NCI-H345 treated with DMSO at 0.1 percent for 48 hours (cell line): ENCODE measurements at regions not wholly inside any gene's neighbourhood (a gene's known extent, or its start where the extent isn't known, plus 50 kb on each side); places are given as distances from the start of the nearest gene placed in this dataset.
A peak's percentile ranks its signal among the peaks of the same experiment; 100 is the strongest.

Experiments used
- DNase-seq: peaks from one replicate; lab custom pipeline; 2025; ENCODE audit not compliant: unreplicated experiment; lab: John Stamatoyannopoulos, UW

DNA sequence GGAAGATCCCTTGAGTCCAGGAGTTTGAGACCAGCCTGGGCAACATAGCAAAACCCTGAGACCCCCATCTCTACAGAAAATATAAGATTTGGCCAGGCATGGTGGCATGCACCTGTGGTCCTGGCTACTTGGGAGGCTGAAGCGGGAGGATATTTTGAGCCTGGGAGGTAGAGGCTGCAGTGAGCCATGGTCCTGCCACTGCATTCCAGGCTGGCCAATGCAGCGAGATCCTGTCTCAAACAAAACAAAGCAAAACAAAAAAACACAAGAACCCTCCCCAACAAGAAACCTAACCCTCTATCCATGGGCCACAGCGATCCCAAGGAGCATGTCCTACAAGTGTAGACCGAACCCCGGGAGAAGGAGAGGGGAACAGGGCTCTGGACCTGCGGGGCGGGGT is 133.3 kb downstream of the MGAT5B start:
- no peak for DNase-seq

DNA sequence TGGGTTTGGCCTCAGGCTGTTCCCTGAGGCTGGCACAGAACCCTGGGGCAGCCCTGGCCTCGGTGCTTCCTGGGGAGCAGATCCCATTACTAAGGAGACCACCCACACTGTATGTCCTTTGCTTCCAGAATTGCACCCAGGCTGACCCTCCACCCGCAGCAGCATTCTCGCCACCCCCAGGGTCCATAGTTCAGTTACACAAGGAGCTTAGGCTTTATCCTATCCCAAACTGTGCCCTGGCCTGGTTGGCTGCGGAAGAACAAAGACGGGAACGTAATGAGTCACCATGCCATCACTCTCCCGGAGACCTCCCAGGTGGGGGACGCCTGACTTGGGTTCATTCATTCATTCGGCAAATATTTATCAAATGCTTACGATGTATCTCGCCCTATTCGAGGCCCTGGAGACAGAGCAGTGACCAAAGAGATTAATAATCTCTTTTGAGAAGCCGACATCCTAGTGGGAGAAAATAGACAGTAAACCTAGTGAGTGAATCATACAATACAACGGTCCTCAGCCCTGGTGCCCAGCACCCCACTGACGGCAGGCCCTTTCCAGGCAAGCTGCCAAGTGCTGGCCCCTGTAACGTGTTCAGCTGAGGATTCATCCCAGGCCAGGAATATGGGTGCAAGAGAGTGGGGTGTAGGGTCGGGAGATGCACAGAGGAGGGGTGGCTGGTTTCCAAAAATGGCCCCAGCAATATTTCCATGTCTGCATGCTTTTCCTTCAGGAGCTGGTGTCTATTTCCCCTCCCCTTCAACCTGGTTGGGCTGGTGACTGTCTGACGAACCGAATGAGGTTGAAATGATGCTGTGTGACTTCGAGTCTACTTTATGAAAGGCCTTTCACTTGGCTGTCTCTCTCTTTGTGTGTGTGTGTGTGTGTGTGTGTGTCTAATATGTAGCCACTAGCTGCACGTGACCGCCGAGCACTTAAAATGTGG is 134.2 kb downstream of the MGAT5B start:
- no peak for DNase-seq

DNA sequence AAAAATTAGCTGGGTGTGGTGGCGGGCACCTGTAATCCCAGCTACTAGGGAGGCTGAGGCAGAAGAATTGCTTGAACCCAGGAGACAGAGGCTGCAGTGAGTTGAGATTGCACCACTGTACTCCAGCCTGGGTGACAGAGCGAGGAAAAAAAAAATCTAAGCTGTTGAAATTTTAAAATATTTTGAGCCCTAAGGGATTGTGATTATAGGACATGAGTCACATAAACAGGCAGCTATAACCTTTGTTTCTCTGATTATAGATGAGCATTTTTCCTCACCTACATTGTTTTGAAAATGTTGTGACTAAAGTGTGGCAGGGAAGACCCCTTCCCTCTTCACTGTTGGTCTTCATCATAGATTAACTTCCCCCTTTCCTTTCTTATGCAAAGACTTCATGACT is 135.5 kb downstream of the MGAT5B start:
- DNase-seq = no peak

DNA sequence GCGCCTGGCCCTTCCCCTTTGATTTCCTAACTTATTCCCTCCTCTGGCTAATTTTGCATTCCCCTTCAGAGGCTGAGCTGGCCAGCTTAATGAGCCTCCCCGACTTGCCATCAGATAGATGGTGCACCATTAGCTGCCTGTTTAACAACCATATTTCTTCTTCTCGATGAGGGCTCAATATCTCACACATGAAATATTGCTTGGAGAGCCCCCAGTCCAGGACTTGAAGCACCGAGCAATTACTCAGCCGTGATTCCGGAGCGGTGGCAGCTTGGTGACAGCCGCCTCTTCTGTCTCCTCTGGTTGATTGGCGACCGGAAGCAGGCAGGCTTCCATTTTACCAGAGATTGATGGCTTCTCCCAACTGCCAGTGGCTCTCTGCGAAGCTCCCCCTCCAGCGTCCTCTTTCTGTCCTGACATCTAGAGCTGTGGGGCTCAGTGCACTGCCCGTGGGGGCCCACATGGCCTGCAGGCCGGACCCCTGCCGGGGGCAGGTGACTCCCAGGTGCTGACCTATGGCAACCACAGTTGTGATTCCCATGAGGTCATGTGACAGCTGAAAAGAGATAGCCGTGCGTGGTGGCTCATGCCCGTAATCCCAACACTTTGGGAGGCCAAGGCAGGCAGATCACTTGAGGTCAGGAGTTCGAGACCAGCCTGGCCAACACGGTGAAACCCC is 133.7 kb upstream of the SEC14L1 start:
- DNase-seq = no peak

DNA sequence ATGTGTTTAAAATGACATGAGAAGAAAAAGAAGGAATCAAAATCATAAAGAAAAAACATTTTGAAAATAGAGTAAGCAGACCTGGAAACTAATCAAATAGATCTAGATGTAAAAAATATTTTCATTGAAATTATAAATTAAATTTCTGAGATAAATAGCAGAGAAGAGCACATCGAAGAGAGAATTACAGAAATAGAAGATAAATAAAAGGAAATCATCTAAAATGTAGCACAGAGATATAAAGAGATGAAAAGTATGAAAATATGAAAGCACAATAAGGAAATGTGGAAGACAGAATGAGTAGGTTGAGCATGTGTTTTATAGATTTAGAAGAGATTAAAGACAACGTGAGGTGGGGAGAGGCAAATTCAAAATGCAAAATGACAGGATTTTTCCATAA is 130.9 kb upstream of the SEC14L1 start:
- no peak for DNase-seq

DNA sequence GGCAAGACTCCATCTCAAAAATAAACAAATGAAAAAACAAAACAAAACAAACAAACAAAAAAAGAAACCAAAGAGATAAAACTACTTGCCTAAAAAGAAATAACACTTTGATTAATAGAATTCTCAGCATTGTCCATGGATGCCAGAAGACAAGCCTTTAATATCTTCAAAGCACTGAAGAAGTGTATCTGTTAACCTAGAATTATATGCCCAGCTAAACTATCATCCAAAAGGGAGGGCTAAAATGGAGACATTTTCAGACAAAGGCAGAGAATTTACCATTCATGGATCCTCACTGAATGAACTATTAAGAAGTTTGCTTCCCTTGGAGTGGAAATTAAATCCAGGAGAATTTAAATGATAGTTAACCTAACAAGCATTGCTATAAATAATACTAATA is 130.1 kb upstream of the SEC14L1 start:
- no peak for DNase-seq

DNA sequence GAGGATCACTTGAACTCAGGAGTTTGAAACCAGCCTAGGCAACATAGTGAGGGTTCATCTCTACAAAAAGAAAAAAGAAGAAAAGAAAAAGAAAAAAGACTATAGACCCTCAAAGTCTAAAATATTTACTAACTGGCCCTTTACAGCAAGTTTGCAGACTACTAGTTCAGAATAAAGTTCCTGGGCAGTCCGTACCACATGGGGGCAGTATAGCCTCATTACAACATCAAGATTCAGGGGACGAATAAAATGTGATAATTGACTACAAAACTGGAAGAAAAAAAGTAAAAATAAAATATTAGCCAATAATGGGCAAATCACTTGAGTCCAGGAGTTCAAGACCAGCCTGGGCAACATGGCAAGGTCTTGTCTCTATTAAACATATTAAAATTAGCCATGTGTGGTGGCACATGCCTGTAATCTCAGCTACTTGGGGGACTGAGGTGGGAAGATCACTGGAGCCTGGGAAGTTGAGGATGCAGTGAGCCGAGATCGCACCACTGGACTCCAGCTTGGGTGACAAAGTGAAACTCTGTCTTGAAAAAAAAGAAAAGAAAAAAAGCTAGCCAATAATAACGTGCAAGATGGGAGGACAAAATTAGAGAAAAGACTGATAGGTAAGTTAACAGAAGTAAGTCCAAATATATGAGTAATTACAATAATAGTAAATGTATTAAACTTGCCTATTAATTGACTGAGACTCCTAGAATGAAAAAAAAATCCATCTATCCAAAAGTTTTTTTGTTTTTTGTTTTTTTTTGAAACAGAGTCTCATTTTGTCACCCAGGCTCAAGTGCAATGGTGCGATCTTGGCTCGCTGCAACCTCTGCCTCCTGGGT is 129.4 kb upstream of the SEC14L1 start:
- peak; percentile 31 for DNase-seq

DNA sequence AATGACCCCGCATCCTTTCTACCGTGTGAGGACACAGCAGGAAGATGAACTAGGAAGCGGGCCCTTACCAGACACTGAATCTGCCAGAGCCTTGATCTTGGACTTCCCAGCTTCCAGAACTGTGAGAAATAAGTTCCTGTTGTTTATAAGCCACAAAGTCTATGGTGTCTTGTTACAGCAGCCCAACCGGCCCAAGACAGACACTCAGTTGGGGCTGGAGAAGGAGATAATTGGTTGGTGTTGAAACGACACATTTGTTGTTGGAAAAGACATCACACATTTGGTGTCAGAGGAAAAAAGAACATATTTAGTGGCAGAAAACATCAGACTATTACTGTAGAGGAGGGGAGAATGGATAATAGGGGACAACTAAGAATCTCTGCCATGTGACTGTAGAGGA is 122.3 kb upstream of the SEC14L1 start:
- DNase-seq = no peak

DNA sequence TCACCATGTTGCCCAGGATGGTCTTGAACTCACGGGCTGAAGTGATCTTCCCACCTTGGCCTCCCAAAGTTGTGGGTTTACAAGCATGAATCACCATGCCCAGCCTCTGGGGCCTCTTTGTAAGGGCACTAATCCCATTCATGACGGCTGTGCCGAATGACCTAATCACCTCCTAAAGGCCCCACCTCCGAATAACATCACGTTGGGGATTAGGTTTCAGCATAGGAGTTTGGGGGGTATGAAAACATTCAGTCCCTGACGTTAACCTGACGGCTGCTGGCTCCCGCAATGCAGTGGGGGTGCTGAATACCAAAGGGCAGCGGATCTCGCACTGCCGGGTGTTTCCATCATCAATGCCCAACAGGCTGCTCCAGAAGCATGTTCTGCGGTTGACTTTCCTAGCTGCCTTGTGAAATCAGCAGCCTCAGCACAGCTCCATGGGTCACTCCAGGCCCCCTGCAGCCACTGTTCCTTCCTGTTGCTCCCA is 120.8 kb upstream of the SEC14L1 start:
- DNase-seq = no peak

DNA sequence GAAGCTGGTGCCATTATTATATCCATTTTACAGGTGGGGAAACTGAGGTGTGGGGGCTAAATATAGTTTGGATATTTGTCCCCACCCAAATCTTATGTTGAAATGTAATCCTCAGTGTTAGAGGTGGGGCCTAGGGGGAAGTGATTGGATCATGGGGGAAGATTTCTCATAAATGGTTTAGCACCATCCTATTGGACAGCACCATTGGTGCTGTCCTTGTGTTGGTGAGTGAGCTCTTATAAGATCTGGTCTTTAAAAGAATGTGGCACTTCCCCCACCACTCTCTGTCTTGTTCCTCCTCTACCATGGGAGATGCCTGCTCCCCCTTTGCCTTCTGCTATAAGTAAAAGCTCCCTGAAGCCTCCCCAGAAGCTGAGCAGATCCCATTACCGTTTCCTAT is 119.8 kb upstream of the SEC14L1 start:
- no peak for DNase-seq

DNA sequence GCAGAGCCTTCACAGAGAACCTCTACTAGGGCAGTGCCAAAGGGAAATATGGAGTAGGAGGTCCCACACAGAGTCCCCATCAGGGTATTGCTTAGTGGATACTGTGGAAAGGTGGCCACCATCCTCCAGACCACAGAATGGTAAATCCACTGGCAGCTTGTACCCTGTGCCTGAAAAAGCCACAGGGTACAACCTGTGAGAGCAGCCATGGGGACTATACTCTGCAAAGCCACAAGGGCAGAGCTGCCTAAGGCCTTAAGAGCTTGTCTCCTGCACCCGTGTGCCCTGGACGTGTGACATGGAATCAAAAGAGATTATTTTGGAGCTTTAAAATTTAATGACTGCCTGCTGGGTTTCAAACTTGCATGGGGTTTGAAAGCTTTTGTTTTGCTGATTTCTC is 118.0 kb upstream of the SEC14L1 start:
- no peak for DNase-seq

DNA sequence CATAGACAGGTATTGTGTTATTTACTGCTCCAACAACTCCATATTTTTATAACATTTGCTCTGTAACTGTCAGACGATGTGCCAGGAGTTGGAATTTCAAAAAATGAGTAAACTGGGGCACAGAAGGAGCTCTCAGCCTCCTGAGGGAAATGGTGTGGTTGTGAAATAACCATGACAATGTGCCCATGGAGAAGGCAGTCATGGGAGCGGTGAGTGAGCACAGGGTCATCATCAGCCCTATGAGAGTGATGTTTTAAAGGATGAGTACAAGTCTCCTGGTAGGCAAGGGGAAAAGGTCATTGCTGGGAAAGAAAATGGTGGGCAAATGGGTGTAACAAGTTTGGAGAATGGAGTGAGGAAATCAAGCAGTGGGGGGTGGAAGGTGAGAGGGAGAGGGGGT is 115.0 kb upstream of the SEC14L1 start:
- no peak for DNase-seq

DNA sequence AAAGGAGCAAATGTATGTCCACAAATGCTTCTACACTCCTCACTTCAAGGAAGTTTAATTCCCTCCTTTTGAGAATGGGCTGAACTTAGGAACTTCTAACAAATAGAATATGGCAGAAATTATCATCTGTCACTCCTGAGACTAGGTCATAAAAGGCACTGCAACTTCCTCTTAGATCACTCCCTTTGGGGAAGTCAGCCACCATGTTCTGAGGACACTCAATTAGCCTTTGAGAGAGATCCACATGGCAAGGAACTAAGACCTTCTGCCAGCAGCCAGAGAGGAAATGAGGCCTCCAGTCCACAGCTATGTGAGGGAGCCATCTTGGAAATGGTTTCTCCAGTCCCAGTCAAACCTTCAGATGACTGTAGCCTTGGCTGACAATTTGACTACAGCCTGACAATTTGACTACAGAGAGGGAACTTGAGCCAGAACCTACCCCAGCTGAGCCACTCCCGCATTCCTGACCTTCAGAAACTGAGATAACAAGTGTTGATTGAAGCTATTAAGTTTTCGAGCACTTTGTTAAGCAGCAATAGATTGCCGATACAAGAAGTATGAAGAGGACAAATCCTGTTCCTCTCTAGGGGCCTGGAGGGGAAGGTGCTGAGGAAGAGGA is 113.4 kb upstream of the SEC14L1 start:
- no peak for DNase-seq

DNA sequence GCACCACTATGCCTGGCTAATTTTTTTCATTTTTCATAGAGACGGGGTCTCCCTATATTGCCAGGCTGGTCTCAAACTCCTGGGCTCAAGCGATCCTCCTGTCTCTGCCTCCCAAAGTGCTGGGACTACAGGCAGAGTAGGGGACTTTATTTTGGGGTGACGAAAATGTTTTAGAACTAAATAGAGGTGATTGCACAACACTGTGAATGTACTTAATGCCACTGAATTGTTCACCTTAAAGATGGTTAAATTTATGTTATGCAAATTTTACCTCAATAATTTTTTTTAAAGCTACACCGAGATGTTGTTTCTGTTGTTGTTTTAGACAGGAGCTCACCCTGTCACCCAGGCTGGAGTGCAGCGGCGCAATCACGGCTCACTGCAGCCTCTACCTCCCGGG is 111.9 kb upstream of the SEC14L1 start:
- DNase-seq = no peak

DNA sequence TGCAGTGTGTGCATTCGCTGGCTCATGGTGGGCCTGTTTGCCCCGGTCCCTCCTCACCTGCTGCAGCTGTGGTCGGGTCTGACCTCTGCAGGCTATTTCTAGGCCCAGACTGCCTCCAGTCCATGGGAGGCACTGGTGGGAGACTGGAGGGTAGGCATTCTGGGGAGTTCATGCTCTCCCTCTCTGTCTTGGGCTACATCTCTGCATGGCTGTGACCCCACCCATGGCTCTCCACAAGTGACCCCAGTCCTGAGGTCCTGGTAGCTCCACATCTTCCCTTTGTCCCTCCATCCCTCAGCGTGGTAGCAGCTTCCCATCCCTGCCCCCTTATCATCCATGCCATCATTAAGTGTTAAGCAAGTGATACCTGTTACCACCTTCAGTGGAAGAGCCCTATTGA is 107.8 kb upstream of the SEC14L1 start:
- DNase-seq = no peak

DNA sequence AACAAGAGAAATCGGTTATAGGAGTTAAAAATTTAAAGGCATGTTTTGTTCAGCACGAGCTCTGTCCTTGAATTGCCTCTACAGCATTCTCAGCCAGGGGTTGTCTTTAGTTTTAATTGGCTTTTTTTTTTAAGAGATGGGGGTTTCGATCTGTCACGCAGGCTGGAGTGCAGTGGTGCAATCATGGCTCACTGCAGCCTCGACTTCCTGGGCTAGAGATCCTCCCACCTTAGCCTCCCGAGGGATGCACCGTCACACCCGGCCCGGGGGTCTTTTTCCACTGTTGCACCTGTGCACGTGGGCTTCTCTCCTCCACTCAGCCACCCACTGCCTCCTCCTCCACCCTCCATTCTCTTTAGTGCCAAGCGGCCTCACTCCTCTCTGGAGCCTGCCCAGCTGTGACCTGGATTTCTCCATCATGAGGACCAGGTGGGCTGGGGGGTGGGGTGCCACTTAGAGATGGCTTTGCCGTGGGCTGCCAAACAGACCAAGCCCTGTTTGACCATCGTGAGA is 106.8 kb upstream of the SEC14L1 start:
- DNase-seq = no peak

DNA sequence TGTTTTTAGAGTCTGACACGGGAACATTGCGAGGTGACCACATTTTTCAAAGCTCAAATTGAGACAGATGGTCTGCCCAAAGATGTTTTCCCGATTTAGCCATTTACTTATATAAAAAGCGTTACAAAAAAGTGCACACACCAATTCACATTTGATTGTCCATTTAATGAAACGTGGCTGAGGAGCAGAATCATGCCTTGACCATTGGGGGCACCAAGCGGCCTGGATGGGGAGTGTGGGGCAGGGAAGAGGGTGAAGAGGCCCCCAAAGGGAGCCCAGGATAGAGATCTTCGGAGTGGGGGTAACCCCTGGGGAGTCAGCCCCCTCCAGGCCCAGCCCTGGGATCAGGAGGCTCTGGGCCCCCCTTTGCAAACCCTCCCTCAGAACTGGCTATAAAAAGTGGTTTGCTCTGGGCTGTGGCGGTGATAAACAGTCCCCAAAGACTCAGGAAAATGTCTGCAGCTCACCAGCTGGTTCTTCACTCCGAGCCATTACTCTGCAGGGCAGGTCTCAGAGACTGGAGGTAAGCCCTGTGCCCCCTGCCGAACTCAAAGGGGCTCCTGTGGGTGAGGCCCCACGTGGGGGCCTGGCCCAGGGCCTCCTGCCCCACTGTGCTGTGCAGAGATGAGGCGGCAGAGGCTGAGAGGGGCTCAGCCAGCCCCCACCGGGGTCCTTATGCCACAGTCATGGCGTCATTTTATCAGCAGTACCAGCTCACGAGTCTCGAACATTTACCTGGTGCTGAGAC is 105.9 kb upstream of the SEC14L1 start:
- no peak for DNase-seq

DNA sequence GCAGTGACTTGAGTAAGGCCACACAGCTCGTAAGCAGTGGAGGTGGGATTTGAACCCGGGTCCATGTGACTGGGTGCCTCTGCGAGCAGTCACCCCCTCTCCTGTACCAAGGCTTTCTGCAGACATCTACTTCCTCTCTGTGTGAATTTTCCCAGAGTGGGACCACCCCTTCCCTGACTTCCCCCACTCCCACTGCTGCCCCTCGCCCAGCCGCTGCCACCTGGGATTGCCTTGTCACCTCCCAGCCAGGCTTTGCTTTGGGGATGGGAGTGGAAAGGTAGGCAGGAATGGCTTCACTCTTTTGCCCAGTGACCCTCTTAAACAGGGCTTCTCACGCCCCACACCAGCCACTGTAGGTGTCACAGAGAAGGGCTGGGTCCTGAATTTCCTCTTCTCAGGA is 105.2 kb upstream of the SEC14L1 start:
- DNase-seq = no peak

DNA sequence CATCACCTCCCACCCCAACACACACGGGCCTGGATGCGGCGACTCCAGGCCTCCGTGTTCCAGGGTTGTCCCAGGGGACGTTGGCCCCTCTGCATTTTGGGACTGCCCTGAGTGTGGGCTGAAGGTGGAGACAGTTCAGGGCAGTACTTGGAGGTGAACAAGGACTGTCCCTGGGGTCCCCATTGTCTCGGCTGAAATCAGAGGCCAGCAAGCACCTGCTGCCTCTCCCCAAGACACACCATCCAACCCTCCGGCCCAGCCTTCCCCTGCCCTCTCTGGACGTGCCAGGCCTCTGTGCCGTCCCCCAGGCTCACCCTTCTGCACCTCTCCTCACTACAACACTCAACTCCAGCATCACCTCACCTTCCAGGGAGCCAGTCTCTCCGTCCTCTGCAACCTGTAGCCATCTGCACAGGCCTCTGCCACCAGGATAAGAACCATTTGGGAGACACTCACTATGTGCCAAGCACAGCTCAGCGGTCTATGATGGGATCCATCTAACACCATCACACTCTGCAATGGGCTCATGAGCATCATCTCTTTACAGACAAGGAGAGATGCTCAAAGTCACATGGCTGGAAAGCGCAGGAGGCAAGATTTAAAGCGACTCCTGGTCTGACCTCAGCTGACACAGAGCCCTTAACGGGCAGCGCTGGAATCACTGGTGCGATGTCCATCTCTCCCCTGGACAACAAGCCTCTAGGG is 104.5 kb upstream of the SEC14L1 start:
- no peak for DNase-seq
